GM18858 (cell line): ENCODE measurements at regions not wholly inside any gene's neighbourhood (a gene's known extent, or its start where the extent isn't known, plus 50 kb on each side); places are given as distances from the start of the nearest gene placed in this dataset.

Experiments used
- ATAC-seq: cut with Tn5 transposase; IDR thresholded peaks from one replicate; pipeline ENCODE4 v1.9.1; 2021; ENCODE audit not compliant: unreplicated experiment

DNA sequence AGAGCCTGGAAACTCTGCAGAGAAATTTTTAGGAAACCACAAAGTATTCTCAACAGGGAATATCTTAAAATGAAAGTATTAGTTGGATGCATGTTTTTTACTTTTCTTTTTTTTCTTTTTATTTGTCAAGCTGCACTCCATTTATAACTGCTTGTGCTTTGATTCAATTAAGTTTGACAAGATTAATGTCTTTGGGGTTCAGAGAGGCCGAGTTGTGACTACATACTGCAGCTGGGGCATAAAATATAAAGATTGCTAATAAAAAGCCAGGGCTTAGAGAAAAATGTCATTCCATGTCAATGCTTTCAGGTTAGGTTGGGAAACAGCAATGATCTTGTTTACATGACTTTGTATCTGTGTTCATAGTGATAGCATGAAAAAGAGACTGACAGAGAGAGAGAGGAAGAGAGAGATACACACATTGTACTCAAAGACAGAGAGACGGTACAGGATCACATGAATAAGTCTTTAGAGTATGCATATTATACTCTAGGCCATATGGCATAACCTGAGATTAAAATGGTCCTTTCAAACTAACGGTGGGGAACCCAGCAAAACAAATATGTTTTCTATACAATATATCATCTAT, 1022.3 kb upstream of the CNTNAP5 start:
- ATAC-seq = no peak

DNA sequence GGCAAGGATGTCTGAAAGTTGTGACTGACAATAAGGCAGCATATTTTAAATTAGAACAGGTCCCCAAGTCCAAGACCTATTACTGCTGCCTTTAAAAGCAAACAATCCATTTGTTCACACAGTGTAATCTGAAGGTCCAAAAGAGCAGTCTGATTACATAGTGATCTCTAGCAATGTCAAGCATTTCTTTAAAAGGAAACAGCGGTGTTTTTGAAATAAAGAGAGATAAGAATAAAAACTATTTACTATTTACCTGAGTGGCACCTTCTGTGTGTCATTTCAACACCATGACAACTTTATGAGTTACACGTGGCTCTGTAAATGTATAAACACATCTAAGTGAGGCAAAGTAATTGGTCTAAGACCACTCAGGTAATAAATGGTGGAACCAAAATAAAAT, 1009.9 kb upstream of the CNTNAP5 start:
- ATAC-seq = no peak

DNA sequence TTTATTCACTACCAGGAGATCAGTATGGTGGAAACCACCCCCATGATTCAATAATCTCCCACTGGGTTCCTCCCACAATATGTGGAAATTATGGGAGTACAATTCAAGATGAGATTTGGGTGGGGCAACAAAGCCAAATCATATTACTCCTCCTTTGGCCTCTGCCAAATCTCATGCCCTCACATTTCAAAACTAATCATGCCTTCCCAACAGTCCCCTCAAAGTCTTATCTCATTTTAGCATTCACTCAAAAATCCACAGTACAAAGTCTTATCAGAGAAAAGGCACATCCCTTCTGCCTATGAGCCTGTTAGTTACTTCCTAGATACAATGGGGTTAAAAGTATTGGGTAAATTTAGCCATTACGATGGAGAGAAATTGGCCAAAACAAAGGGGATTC, 989.5 kb upstream of the CNTNAP5 start:
- no peak for ATAC-seq

DNA sequence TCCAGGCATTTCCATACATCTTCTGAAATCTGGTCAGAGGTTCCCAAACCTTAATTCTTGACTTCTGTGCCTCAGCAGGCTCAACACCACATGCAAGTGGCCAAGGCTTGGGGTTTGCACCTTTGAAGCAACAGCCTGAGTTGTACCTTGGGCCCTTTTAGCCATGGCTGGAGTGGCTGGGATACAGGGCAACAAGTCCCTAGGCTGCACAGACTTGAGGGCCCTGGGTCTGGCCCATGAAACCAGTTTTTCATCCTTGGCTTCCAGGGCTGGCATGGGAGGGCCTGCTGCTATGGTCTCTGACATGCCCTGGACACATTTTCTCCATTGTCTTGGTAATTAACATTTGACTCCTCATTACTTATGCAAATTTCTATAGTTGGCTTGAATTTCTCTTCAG, 988.8 kb upstream of the CNTNAP5 start:
- no peak for ATAC-seq

DNA sequence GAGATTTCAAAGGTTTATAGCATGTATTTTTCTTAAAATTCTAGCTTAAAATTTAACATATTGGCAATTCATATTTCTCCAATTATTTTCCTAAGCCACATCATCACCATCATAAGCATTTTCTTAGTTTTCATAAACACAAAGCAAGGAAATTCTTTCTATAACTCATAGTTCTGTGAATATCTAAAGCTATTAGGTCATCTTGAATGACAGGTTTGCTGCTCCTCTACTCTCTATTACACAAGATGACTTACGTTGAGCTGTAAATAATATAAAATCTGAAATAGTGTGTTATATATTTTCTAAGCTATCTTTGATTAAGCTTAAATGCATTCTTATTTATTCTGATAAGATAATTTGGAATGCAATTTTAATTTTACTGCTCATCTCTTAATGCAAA, 984.6 kb upstream of the CNTNAP5 start:
- ATAC-seq = no peak

DNA sequence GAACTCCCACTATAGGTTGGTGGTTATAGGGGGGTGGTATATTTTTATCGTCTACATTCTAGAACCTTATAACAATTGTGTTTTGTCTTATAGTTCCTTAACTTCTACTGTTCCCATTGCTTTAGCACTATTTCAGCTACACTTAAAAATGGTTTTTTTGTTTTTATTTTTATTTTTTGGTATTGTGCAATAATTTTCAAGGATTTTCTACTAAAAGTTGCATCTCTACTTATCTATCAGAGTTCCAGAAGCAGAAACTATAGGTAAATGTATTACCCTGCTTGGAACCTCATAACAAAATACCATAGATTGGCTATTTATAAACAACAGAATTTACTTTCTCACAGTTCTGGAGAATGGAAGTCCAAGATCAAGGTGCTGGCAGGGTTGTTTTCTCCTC, 981.6 kb upstream of the CNTNAP5 start:
- ATAC-seq = no peak

DNA sequence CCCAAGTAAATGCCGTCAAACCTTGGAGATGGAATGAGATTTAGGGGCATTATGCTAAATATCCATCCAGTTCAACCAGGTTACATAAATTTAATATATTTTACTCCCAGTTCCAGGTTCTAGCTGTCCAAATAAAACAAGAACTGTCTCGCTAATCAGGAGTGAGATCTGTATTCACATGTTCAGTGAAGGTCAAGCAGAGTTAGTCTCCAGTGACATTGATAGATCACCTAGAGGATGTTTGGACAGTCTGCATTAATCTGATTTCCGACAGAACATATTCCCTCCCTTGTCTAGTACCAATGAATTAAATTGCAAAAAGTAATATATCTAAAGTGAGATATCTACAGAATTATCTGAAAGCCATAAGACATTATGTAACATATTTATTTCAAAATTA, 979.4 kb upstream of the CNTNAP5 start:
- no peak for ATAC-seq

DNA sequence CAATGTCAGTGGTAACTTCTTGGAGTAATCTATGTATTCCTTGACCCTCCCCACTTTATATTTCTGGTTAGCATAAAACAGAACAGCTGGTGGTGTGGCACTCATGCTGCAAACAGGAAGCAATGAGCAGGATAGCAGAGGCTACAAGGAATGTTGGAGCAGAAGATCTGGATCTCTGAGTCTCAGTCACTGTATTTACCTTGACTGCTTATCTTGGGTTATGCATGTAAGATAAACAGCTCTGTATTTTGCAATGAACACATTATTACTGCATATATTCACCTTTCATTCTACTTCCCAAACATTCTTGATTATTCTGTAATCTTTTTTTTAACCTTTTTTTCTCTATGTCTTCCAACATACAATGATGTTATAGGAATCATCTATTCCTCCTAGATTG, 977.9 kb upstream of the CNTNAP5 start:
- no peak for ATAC-seq

DNA sequence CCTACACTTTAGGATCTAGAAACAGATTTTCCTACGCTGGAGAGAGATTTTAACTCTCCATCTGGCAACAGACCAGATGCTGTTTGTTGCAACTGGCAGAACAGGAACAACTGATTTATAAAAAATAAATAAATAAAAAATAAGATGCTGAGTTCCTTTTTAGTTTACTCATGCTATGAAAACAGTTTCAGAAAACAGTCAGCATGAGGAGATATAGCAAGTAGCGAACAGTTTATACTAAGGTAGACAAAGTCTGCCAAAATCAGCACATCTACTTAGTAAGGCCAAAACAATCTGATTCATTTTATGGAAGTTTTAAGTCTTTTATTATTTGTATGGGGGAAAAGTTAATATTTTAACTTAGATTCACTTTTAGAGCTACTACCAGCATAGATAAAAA, 974.0 kb upstream of the CNTNAP5 start:
- ATAC-seq = no peak

DNA sequence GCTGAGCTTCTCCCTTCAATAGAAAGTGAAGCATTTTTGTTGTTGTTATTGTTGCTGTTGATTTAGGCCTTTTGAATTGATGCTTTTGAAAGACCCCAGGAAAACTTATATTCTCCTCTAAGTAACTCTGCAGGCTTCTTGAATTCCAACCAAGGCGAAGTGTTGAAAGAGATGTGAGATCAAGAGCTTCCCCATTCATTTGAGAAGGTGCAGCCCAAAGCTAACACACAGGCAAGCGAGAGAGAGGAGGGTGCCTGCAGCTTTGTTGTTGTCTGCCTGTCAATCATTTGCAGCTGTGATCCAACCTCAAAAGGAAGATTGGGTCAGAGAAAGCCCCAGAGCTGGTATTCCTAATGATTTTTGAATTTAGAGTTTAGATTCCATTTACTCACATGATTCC, 963.6 kb upstream of the CNTNAP5 start:
- no peak for ATAC-seq

DNA sequence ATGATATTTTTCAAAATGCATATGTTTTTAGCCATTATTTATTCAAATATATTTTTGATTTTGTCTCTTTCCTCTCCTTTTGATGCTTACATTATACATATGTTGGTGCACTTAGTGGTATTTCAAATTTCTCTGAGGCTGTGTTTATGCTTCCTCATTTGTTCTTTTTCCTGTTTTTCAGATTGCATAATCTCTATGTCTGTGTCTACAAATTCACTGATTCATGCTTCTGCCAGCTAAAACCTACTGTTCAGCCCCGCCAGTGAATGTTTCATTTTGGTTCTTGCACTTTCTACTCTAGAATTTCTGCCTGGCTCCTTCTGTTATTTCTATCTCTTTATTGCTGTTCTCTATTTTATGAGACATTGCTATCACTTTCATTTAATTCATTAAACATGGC, 951.7 kb upstream of the CNTNAP5 start:
- no peak for ATAC-seq

DNA sequence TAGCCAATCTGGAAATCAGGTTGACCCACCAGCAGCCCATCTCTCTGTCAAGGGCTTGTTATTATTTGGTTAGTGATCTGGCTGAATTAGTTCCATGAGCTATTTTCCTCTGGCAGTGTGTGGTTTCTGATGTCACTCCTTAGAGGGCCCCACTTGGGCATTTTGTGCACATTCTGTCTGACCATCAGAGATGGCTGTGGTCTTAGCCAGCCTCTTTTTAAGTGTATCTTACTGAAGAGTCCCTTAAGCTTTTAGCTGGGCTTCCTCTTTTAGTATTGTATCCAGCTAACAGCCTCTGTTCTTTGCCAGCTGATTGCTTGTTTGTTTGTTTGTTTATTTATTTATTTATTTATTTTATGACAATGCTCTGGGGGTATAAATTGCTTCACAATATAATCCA, 951.1 kb upstream of the CNTNAP5 start:
- no peak for ATAC-seq

DNA sequence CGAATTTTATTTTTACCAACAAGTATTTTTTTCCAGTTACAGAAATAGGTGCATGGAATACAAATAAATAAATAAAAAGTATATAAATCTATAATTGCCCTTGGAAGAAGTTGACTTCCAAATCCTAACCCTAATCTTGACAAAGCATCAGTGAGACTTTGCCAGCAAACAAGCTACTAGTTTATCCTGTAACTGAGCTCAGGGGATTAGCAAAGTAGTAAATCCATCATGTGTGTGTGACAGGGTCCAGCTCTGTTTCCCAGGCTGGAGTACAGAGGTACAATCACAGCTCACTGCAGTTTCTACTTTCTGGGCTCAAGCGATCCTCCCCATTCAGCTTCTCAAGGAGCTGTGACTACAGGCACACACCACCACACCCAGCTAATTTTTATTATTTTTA, 948.0 kb upstream of the CNTNAP5 start:
- ATAC-seq = no peak

DNA sequence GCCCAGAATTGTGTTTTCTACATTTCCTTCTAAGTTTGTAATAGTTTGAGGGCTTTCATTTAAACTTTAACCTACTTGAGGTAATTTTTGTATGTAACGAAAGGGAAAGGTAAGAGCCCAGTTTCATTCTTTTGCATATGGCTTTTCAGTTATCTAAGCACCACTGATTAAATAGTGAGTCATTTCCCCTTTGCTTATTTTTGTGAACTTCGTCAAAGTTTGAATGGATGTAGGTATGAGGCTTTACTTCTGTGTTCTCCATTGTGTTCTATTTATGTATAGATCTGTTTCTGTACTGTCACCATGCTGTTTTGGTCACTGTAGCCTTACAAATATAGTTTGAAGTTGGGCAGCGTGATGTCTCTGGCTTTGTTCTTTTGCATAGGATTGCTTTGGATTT, 944.8 kb upstream of the CNTNAP5 start:
- no peak for ATAC-seq

DNA sequence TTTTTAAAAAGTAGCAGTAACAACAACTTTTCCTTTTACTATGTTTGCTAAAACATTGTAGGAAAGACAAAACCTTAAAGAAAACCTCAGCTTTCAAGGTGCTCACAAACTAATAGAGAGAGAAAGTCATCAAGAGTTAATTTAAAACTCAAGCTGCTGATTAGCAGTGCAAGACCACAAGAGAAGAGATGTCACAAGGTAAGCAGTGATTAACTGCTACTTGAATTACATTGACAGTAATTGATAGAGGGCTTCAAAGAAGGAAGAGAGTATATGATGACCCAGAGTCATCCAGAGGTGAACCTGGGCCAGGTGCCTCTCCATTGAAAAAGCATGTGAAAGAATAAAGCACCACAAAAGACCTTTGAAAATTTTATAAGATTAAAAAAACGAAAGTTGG, 939.6 kb upstream of the CNTNAP5 start:
- ATAC-seq = no peak

DNA sequence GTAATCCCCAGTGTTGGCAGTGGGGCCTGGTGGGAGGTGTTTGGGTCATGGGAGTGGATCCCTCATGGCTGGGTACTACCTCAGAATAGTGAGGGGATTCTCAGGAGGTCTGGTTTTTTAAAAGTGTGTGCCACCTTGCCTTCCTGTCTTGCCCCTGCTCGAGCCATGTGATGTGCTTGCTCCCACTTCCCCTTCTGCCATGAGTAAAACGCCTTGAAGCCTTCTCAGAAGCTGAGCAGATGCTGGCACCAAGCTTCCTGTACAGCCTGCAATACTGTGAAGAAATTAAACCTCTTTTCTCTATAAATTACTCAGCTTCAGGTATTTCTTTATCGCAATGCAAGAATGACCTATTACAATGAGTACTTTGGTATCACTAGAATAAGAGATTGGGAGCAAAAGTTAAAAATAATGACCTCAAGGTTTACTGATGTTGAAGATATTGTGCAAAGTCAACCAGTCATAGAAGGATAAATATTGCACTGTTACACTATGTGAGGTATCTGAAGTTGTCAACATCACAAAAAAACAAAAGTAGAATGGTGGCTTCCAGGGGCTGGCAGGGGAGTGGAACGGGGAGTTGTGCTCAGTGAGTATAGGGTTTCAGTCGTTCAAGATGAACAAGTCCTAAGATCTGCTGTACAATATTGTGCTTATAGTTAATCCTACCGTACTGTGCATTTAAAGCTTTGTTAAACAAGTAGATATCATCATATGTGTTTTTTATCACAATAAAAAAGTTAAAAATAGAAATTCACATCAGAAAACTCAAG, 938.3 kb upstream of the CNTNAP5 start:
- ATAC-seq = no peak

DNA sequence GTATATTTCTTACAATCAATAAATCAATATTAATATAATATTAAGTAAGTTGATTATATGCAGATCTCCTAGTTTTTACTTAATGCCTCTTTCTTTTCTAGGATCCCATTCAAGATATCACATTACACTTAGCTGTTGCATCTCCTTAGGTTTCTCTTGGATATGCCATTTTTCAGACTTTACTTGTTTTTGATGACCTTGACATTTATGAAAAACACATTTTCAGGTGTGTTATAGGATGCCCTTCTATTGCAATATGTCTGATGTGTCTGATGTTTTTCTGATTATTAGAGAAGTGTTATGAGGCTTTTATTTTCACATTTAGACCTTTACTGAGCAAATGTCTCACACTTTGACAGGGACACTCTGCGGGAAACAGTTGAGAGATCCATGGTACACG, 933.6 kb upstream of the CNTNAP5 start:
- ATAC-seq = no peak

DNA sequence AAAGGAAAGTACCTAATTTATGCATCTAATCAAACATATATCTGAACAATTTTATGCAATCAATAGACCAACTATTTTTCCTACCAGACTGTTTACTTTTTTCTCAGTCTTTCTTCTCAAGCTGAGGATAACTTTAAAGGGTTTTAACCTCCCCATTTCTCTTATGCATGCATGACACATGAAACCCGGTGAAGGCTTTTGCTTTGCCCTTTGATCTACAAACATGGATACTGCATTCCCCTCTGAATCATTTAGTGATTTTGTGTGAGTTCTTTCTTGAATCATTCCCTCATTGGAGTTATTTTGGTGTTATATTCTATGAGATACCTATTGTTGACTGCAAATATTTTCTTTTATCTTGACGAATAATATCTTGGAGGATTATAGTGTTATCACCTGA, 931.9 kb upstream of the CNTNAP5 start:
- ATAC-seq = no peak

DNA sequence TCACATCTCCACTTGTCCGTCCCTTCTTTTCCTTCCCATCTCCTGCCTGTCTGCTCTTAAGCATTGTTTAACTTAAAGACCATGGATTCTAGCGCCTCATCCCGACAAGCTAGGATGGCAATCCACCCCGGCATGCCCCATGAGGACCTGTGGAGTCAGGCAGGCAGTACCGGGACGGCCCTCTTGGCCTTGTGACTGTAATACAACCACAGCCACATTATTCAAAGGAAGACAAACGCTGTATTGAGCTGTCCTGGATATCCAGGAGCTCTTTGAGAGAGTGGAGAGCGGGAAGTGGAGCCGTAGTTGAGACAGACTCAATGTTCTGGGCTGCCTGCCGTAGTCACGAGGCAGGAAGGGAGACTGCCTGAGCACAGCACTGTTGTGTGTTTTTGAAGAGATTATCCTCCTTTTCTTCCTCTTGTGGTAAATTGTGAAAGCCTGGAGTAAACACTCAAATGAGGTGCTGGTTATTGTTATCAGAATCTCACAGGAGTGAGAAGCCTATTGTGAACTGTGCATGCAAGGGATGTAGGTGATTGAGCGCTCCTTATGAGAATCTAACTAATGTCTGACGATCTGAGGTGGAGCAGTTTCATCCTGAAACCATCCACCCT, 929.8 kb upstream of the CNTNAP5 start:
- ATAC-seq = no peak

DNA sequence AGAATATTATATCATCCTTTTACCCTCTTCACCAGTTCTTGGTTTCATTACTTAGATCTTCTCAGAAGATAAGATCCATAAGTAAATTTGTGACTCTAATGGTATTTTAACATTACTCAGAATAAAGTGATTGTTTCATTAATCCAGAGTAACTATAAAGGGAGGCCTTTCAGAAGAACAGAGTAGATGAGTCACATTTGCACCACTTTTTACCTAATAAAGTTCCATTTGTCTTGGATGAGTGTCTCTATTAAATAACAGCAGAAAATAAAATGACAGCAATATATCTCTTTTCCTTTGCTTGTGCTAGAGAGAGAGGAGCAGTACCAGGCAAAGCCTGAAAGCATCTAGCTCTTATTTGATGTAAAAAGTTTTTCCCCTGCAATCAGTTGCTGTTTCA, 926.5 kb upstream of the CNTNAP5 start:
- no peak for ATAC-seq

DNA sequence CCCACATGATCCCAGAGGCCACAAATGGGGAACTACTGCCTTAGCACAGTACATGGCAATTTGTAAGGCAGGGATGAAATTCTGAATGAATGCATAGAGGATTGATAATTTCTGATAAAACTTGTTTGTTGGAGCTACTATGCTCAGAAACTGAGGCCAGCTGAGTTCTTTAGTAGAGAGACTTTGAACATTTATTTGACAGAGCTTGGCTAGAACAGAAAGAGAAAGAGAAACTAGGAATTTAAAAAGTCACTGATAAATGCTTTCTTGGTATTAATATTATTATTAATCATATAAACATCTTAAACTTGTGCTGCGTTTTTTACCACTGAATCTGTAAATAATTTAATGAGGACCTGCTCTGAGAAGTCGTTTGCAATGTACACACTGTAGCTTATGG, 923.7 kb upstream of the CNTNAP5 start:
- no peak for ATAC-seq

DNA sequence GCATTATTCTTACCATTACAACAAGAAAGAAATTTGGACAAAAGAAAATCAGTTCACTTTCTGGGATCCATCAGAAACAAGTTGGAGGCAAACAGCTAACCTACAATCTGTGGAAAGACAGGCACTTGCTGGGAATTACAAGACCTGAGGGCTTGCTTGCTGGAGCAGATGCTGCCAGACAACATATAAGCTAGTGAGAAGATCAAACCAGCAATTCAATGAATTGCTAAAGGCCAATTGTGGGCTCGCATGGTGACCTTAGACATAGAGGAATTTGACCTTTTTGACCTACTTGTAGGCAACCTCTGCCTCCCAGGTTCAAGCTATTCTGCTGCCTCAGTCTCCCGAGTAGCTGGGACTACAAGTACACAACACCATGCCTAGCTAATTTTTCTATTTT, 921.2 kb upstream of the CNTNAP5 start:
- ATAC-seq = no peak

DNA sequence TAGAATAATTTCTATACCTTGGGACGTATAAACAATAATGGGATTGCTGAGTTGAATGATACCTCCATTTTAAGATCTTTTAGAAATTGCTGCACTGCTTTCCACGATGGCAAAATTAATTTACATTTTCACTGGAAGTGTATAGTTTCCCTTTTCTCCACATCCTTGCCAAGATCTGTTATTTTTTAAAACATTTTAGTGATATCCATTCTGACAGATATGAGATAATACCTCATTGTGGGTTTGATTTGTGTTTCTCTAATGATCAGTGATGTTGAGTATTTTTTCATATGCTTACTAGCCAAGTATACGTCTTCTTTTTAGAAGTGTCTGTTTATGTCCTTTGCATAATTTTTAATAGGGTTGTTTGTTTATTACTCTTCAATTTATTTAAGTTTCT, 908.5 kb upstream of the CNTNAP5 start:
- ATAC-seq = no peak
